ENCODE measurements at regions not wholly inside any gene's neighbourhood (a gene's known extent, or its start where the extent isn't known, plus 50 kb on each side); places are given as distances from the start of the nearest gene placed in this dataset.

DNA sequence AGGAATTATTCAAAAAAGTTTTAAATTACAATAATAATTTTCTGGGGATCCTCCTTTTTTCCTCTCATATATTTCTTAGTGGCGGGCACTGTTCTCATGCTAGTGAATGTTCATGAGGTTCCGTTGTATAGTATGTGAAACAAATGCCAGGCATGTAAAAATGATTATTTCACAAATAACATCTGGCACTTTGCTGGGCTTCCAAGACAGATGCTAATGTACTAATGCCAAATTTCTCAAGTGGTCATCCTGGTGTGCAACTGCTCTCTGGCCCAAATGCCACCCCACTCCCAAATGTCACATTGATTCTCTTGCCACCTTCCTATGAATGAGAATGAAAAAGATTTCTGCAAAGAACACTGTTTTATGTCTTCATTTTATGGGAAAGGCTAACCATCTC, 564.0 kb upstream of the GCFC2 start:
- Histone ChIP-seq H3K36me3 (replicated peaks; ENCODE audit: insufficient read depth, low read depth) (no peaks in the 10 kb centered on the region), H2AFZ (no peak overlapping the region), H3K9me3 (ENCODE audit: low read depth) (no peaks in the 10 kb centered on the region), H3K27ac (no peak overlapping the region), H3K4me3 (no peak overlapping the region), H3K27me3 (no peaks in the 10 kb centered on the region), H3K4me1 (ENCODE audit: insufficient read depth) (peaks cover 3% of the 10 kb centered on the region), H3K79me2 (no peaks in the 10 kb centered on the region), H3K4me2 (no peak overlapping the region), H3K9me2 (replicated peaks; ENCODE audit: insufficient read depth) (no peaks in the 10 kb centered on the region), H4K20me1 (ENCODE audit: insufficient read depth, poor library complexity, severe bottlenecking) (no peaks in the 10 kb centered on the region)
- WGBS (ENCODE audit: low lambda C conversion rate, missing lambda C conversion rate), result 96% methylated on average over 2 of the region's 2 CpGs
- TF ChIP-seq EZH2phosphoT487 (IDR thresholded peaks at IDR 0.05; ENCODE audit: low read depth, severe bottlenecking, unreplicated experiment), result no peak
- TF ChIP-seq CTCF (IDR thresholded peaks at IDR 0.05; ENCODE audit: poor library complexity), result no peak
- TF ChIP-seq EZH2 (IDR thresholded peaks at IDR 0.05; ENCODE audit: borderline replicate concordance), result no peak
- no peak for DNase-seq (ENCODE audit: low spot score)

DNA sequence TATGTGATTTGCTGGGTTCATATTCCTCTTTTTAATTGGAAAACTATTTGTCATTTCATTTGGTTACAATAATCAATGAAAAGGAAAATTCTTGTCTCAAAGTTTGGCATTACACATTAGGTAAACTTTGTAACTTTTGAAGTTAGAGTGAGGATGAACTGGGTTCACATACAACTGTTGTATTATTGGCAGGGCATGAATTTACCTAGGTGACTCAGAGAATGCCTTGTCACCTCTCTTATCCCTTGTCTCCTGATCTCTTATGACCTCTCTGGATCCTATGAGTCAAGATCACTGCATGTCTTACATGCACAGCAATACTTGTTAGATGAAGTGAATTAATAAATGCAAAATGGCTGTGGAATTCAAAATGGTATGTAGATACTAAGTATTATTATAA, 563.4 kb upstream of the GCFC2 start:
- H3K4me2 ChIP-seq, result no peak overlapping the region
- no peaks in the 10 kb centered on the region for H3K36me3 ChIP-seq (replicated peaks; ENCODE audit: insufficient read depth, low read depth)
- no peak overlapping the region for H2AFZ ChIP-seq
- no peaks in the 10 kb centered on the region for H4K20me1 ChIP-seq (ENCODE audit: insufficient read depth, poor library complexity, severe bottlenecking)
- H3K4me3 ChIP-seq, result no peak overlapping the region
- no peaks in the 10 kb centered on the region for H3K9me2 ChIP-seq (replicated peaks; ENCODE audit: insufficient read depth)
- H3K9me3 ChIP-seq (ENCODE audit: low read depth), result no peaks in the 10 kb centered on the region
- TF ChIP-seq CTCF (IDR thresholded peaks at IDR 0.05; ENCODE audit: poor library complexity) (no peak), EZH2phosphoT487 (IDR thresholded peaks at IDR 0.05; ENCODE audit: low read depth, severe bottlenecking, unreplicated experiment) (no peak), EZH2 (IDR thresholded peaks at IDR 0.05; ENCODE audit: borderline replicate concordance) (no peak)
- no peaks in the 10 kb centered on the region for H3K27me3 ChIP-seq
- no peak for DNase-seq (ENCODE audit: low spot score)
- peaks cover 6% of the 10 kb centered on the region for H3K4me1 ChIP-seq (ENCODE audit: insufficient read depth)
- no peak overlapping the region for H3K27ac ChIP-seq
- H3K79me2 ChIP-seq, result no peaks in the 10 kb centered on the region

- Histone ChIP-seq H3K9me2 (replicated peaks; ENCODE audit: insufficient read depth) (no peaks in the 10 kb centered on the region), H4K20me1 (ENCODE audit: insufficient read depth, poor library complexity, severe bottlenecking) (no peaks in the 10 kb centered on the region), H3K27me3 (no peaks in the 10 kb centered on the region), H3K4me2 (no peak overlapping the region), H3K27ac (peak overlapping the region; percentile 78), H2AFZ (no peak overlapping the region), H3K4me3 (no peak overlapping the region), H3K4me1 (ENCODE audit: insufficient read depth) (peaks cover 6% of the 10 kb centered on the region), H3K36me3 (replicated peaks; ENCODE audit: insufficient read depth, low read depth) (no peaks in the 10 kb centered on the region), H3K79me2 (no peaks in the 10 kb centered on the region), H3K9me3 (ENCODE audit: low read depth) (no peaks in the 10 kb centered on the region)
- no peak for TF ChIP-seq EZH2 (IDR thresholded peaks at IDR 0.05; ENCODE audit: borderline replicate concordance)
- TF ChIP-seq CTCF (IDR thresholded peaks at IDR 0.05; ENCODE audit: poor library complexity), result no peak
- TF ChIP-seq EZH2phosphoT487 (IDR thresholded peaks at IDR 0.05; ENCODE audit: low read depth, severe bottlenecking, unreplicated experiment), result no peak
- 55% methylated on average over 4 of the region's 4 CpGs for WGBS (ENCODE audit: low lambda C conversion rate, missing lambda C conversion rate)
- DNase-seq (ENCODE audit: low spot score), result peak; percentile 66
Observed at GRCh38 chr2:76270096-76270710, 559.5 kb upstream of the GCFC2 start.

Measured in hepatocyte (in vitro differentiated cells).